Kidney (tissue), 13 donors: ENCODE measurements at regions not wholly inside any gene's neighbourhood (a gene's known extent, or its start where the extent isn't known, plus 50 kb on each side); places are given as distances from the start of the nearest gene placed in this dataset.

ENCODE experiments used
- DNase-seq, 5 donors: peaks; one replicate each; pipeline ENCODE4 v3.0.0-alpha.2; 2013 to 2020
- FAIRE-seq: peaks from 2 replicates; lab custom pipeline; 2012; peaks lifted over from hg19 to GRCh38; lab: Jason Lieb, UNC
- H3K27ac ChIP-seq, 2 donors: one replicate each; pipeline ENCODE4 v1.7.0; 2013; ENCODE audit warnings: low read depth in 2 of 2, low read length in 2 of 2, inconsistent platforms in 1 of 2
- H3K27me3 ChIP-seq: one replicate; pipeline ENCODE4 v1.7.1; 2013; ENCODE audit warnings: low read length, inconsistent platforms; ENCODE audit not compliant: control insufficient read depth, insufficient read depth
- H3K36me3 ChIP-seq, 3 donors: one replicate each; pipeline versions ENCODE4 v1.7.0 to v1.7.1; 2013; ENCODE audit warnings: low read length in 3 of 3, control low read depth in 1 of 3, inconsistent platforms in 1 of 3; ENCODE audit not compliant: insufficient read depth in 3 of 3, control insufficient read depth in 2 of 3
- H3K4me1 ChIP-seq, 3 donors: one replicate each; pipeline versions ENCODE4 v1.7.0 to v1.7.1; 2013; ENCODE audit warnings: low read length in 3 of 3, inconsistent platforms in 1 of 3, low read depth in 1 of 3; ENCODE audit not compliant: control insufficient read depth in 2 of 3, insufficient read depth in 2 of 3
- H3K4me3 ChIP-seq, 3 donors: one replicate each; pipeline versions ENCODE4 v1.7.0 to v1.8.1; 2013; ENCODE audit warnings: low read length in 3 of 3, control low read depth in 1 of 3, inconsistent platforms in 1 of 3
- H3K9ac ChIP-seq, 3 donors: one replicate each; pipeline versions ENCODE4 v1.7.0 to v1.7.1; 2013; ENCODE audit warnings: low read length in 3 of 3, control low read depth in 1 of 3, inconsistent platforms in 1 of 3
- H3K9me3 ChIP-seq, 3 donors: one replicate each; pipeline versions ENCODE4 v1.7.0 to v1.7.1; 2013; ENCODE audit warnings: low read length in 3 of 3, control low read depth in 1 of 3, inconsistent platforms in 1 of 3; ENCODE audit not compliant: control insufficient read depth in 2 of 3, insufficient read depth in 1 of 3
- intact Hi-C: fragments of 100-400 bp; cut with DNase I; formaldehyde crosslinking; loops from one replicate; pipeline ENCODE4 v1.11.1; 2022
- TF ChIP-seq, protein P1 (sequence below): IDR thresholded peaks from 3 replicates; pipeline ENCODE4 v1.5.1; 2012; ENCODE audit warnings: mild to moderate bottlenecking, moderate library complexity, borderline replicate concordance; ENCODE audit not compliant: insufficient read depth; ENCODE audit errors: extremely low read depth
- donor health status: control.
- donor health status: control.
- donor health status: control.
- donor health status: control.
- donor health status: control.
- donor health status: DM: yes; HTN: yes; CAD: no.
- donor health status: Normal renal cell carcinoma (clear cell type).

DNA sequence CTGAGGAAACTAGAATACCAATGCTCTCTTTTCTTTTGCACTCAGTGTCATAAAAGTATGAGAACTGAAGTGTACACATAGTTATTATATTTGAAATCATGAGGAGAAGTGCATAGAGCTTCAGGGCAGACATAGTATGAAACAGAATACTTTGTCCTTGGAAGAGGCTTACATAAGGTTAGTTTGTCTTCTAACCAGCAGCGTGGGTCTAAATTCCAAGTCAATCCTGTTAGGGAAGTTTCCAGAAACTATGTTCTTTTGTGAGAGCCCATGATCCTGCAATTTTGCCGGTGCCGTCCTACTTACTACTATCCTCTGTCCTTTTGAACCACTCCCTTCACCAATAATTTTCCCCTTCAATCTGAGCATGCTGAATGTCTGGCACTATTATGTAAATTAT, 156.2 kb downstream of the PABPC4L start:
- no peaks in the 10 kb centered on the region for H3K4me1 ChIP-seq
- no peaks in the 10 kb centered on the region for H3K9me3 ChIP-seq
- no peaks in the 10 kb centered on the region for H3K36me3 ChIP-seq
- FAIRE-seq (no peak), DNase-seq (no peak)
- no peak overlapping the region for H3K27ac ChIP-seq
- no peak overlapping the region for H3K4me3 ChIP-seq
- no peak overlapping the region for H3K9ac ChIP-seq
- intact Hi-C loops = no loop called here
- no peaks in the 10 kb centered on the region for H3K27me3 ChIP-seq
- TF ChIP-seq, protein P1, sequence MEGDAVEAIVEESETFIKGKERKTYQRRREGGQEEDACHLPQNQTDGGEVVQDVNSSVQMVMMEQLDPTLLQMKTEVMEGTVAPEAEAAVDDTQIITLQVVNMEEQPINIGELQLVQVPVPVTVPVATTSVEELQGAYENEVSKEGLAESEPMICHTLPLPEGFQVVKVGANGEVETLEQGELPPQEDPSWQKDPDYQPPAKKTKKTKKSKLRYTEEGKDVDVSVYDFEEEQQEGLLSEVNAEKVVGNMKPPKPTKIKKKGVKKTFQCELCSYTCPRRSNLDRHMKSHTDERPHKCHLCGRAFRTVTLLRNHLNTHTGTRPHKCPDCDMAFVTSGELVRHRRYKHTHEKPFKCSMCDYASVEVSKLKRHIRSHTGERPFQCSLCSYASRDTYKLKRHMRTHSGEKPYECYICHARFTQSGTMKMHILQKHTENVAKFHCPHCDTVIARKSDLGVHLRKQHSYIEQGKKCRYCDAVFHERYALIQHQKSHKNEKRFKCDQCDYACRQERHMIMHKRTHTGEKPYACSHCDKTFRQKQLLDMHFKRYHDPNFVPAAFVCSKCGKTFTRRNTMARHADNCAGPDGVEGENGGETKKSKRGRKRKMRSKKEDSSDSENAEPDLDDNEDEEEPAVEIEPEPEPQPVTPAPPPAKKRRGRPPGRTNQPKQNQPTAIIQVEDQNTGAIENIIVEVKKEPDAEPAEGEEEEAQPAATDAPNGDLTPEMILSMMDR = no peak

DNA sequence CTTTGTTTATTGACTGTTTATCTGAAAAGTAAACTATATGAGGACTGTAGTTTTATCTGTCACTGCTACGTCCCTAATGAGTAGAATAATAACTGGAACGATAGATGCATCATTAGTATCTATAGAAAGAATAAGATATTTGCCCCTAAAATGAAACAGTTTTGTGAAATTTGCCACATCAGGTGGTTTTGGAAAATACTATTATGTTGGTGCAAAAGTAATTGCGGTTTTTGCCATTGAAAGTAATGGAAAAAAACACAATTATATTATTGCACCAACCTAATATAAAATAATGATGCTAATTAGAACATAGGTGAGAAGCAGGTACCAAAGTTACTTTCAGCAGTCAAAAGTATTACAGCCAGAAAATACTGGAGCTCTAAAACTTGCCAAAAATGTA, 158.3 kb downstream of the PABPC4L start:
- DNase-seq (no peak), FAIRE-seq (no peak)
- H3K9ac ChIP-seq = no peak overlapping the region
- no peaks in the 10 kb centered on the region for H3K36me3 ChIP-seq
- no peak overlapping the region for H3K27ac ChIP-seq
- no peak overlapping the region for H3K4me3 ChIP-seq
- intact Hi-C loops = no loop called here
- TF ChIP-seq, protein P1 = no peak
- no peaks in the 10 kb centered on the region for H3K4me1 ChIP-seq
- H3K9me3 ChIP-seq = no peaks in the 10 kb centered on the region
- no peaks in the 10 kb centered on the region for H3K27me3 ChIP-seq

DNA sequence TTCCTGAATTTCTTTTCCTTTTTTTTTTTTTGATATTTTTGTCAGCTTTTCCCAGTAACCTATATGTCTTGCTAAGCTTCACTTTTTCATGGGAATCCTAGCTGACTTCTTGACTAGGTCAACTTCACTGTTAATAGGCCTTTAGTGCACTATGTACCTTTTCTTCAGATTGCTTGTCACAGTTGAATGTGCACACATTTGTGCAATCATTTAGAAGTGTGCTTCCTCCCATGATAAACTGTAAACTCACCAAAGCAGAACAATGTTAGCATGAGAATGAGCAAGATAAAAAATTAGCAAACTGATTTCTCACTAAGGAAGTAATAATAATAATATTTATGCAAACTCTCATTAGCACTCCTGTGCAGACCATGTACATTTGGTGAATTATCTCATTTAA, 173.2 kb downstream of the PABPC4L start:
- no peak for FAIRE-seq
- intact Hi-C loops = no loop called here

DNA sequence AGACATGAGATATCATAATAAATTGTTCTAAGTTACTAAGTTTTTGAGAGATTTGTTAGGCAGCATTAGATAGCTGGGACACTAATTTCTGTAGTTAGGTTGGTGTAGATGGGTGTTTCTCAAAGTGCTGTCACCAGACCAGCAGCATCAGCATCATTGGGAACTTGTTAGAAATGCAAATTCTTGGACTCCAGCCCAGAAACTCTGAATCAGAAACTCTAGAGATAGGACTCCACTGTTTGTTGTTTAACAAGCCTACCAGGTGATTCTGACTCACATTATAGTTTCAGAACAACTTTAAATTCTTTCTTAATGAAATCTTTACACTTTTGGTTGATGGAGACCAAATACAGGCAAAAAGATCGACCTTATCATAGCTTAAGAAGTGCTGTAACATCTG, 173.7 kb downstream of the PABPC4L start:
- intact Hi-C loops = no loop called here
- Histone ChIP-seq H3K36me3 (no peaks in the 10 kb centered on the region), H3K27ac (no peak overlapping the region), H3K4me1 (no peaks in the 10 kb centered on the region), H3K9me3 (no peaks in the 10 kb centered on the region), H3K27me3 (no peaks in the 10 kb centered on the region), H3K4me3 (no peak overlapping the region), H3K9ac (no peak overlapping the region)
- FAIRE-seq (no peak), DNase-seq (no peak)
- TF ChIP-seq, protein P1 = no peak

More for the DNA sequence above, 173.2 kb downstream of the PABPC4L start:
- Histone ChIP-seq H3K9me3 (no peaks in the 10 kb centered on the region), H3K4me1 (no peaks in the 10 kb centered on the region), H3K4me3 (no peak overlapping the region), H3K36me3 (no peaks in the 10 kb centered on the region), H3K9ac (no peak overlapping the region), H3K27ac (no peak overlapping the region), H3K27me3 (no peaks in the 10 kb centered on the region)
- TF ChIP-seq, protein P1 = no peak
- DNase-seq = no peak
